IMR-90 (cell line): ENCODE measurements at regions not wholly inside any gene's neighbourhood (a gene's known extent, or its start where the extent isn't known, plus 50 kb on each side); places are given as distances from the start of the nearest gene placed in this dataset.

Experiments used
- ATAC-seq: fragments of 200-7000 bp; cut with Tn5 transposase; 2 replicates; pipeline ENCODE4 v1.9.1; 2020; ENCODE audit warnings: low read depth, mild to moderate bottlenecking, moderate library complexity
- BruUV-seq: library from RNA; stranded (reverse); fragments of 400-500 nt; replicated peaks from 2 replicates; lab custom pipeline; 2021; lab: Mats Ljungman, UMichigan
- CTCF ChIA-PET: fragments of 300-600 bp; formaldehyde crosslinking; extraction: SDS; loops from one replicate; lab custom pipeline; 2021; ENCODE audit warnings: antibody characterized with exemption; lab: Yijun Ruan, JAX
- POLR2A ChIA-PET: fragments of 300-600 bp; sonication (Branson Sonifier 250); formaldehyde crosslinking; loops from one replicate; lab custom pipeline; 2022; ENCODE audit warnings: antibody characterized with exemption; ENCODE audit not compliant: unreplicated experiment; lab: Charles Lee
- DNase-seq: peaks from one replicate; pipeline ENCODE4 v3.0.0; 2013
- H2AFZ ChIP-seq: replicated peaks from 2 replicates; pipeline ENCODE3; 2013; ENCODE audit warnings: low read length, mild to moderate bottlenecking; ENCODE audit not compliant: poor library complexity
- H2AK5ac ChIP-seq: 2 replicates; pipeline ENCODE4 v1.6.1; 2013; ENCODE audit warnings: low read depth, low read length, inconsistent platforms
- H2AK9ac ChIP-seq: replicated peaks from 2 replicates; pipeline ENCODE3; 2013; ENCODE audit warnings: mild to moderate bottlenecking, low read depth, low read length, moderate library complexity; ENCODE audit not compliant: poor library complexity
- H2BK120ac ChIP-seq: 2 replicates; pipeline ENCODE4 v1.6.1; 2013; ENCODE audit warnings: low read depth, low read length, inconsistent platforms
- H2BK15ac ChIP-seq: 3 replicates; pipeline ENCODE4 v1.6.1; 2013; ENCODE audit warnings: low read depth, low read length, inconsistent platforms
- H2BK20ac ChIP-seq: 2 replicates; pipeline ENCODE4 v1.6.1; 2013; ENCODE audit warnings: low read depth, mild to moderate bottlenecking, inconsistent platforms, low read length, moderate library complexity
- H2BK5ac ChIP-seq: 2 replicates; pipeline ENCODE4 v1.6.1; 2013; ENCODE audit warnings: mild to moderate bottlenecking, low read depth, low read length, inconsistent platforms; ENCODE audit not compliant: poor library complexity, severe bottlenecking
- H3K14ac ChIP-seq: replicated peaks from 2 replicates; pipeline ENCODE4 v1.6.1; 2013; ENCODE audit warnings: low read depth, low read length, inconsistent platforms
- H3K18ac ChIP-seq: 2 replicates; pipeline ENCODE4 v1.6.1; 2013; ENCODE audit warnings: low read depth, low read length, control low read depth
- H3K23ac ChIP-seq: 2 replicates; pipeline ENCODE4 v1.6.1; 2013; ENCODE audit warnings: low read depth, low read length, inconsistent platforms
- H3K27ac ChIP-seq: 2 replicates; pipeline ENCODE4 v1.5.1; 2013; ENCODE audit warnings: mild to moderate bottlenecking, control low read depth, low read length; ENCODE audit not compliant: insufficient read depth
- H3K27me3 ChIP-seq: 2 replicates; pipeline ENCODE4 v1.6.1; 2013; ENCODE audit warnings: low read length; ENCODE audit not compliant: control insufficient read depth, insufficient read depth
- H3K36me3 ChIP-seq: 2 replicates; pipeline ENCODE4 v1.6.1; 2013; ENCODE audit warnings: low read length, mixed read lengths; ENCODE audit not compliant: control insufficient read depth, insufficient read depth
- H3K4ac ChIP-seq: 2 replicates; pipeline ENCODE4 v1.6.1; 2013; ENCODE audit warnings: low read depth, low read length, inconsistent platforms
- H3K4me1 ChIP-seq: 2 replicates; pipeline ENCODE4 v1.6.1; 2013; ENCODE audit warnings: low read length, mixed read lengths; ENCODE audit not compliant: control insufficient read depth, insufficient read depth
- H3K4me2 ChIP-seq: 2 replicates; pipeline ENCODE4 v1.6.1; 2013; ENCODE audit warnings: low read depth, mild to moderate bottlenecking, control low read depth, low read length, moderate library complexity
- H3K4me3 ChIP-seq: 2 replicates; pipeline ENCODE4 v1.5.1; 2013; ENCODE audit warnings: low read depth, mild to moderate bottlenecking, control low read depth, low read length, moderate library complexity; ENCODE audit not compliant: insufficient read depth
- H3K56ac ChIP-seq: 2 replicates; pipeline ENCODE4 v1.6.1; 2013; ENCODE audit warnings: low read length, inconsistent platforms; ENCODE audit not compliant: insufficient read depth; ENCODE audit errors: extremely low read depth
- H3K79me1 ChIP-seq, 2 experiments: 2 replicates each; pipeline ENCODE4 v1.6.1; 2013; ENCODE audit warnings: low read length in 2 of 2, inconsistent platforms in 1 of 2, low read depth in 1 of 2
- H3K9ac ChIP-seq: 2 replicates; pipeline ENCODE4 v1.6.1; 2013; ENCODE audit warnings: low read depth, low read length, control low read depth
- H3K9me1 ChIP-seq: 2 replicates; pipeline ENCODE4 v1.6.1; 2013; ENCODE audit warnings: low read length, inconsistent platforms; ENCODE audit not compliant: insufficient read depth
- H3K9me3 ChIP-seq: 2 replicates; pipeline ENCODE4 v1.6.1; 2013; ENCODE audit warnings: low read length; ENCODE audit not compliant: control insufficient read depth, insufficient read depth
- H4K20me1 ChIP-seq: 2 replicates; pipeline ENCODE4 v1.6.1; 2013; ENCODE audit warnings: low read length, inconsistent platforms; ENCODE audit not compliant: insufficient read depth
- H4K5ac ChIP-seq: 2 replicates; pipeline ENCODE4 v1.6.1; 2013; ENCODE audit warnings: mild to moderate bottlenecking, low read depth, low read length, control low read depth
- H4K8ac ChIP-seq, 2 experiments: 2 replicates each; pipeline ENCODE4 v1.6.1; 2013; ENCODE audit warnings: low read depth in 2 of 2, low read length in 2 of 2, control low read depth in 1 of 2, inconsistent platforms in 1 of 2
- H4K91ac ChIP-seq: 2 replicates; pipeline ENCODE4 v1.6.1; 2013; ENCODE audit warnings: low read depth, low read length, inconsistent platforms; ENCODE audit not compliant: insufficient read depth
- BHLHE40 ChIP-seq: fragments of 150-350 bp; IDR thresholded peaks from 2 replicates; pipeline ENCODE4 v1.6.1; 2016; ENCODE audit warnings: mild to moderate bottlenecking, low read depth, low read length
- CEBPB ChIP-seq: IDR thresholded peaks from 2 replicates; pipeline ENCODE4 v1.6.1; 2012; ENCODE audit warnings: low read depth, low read length, improper control_type of control experiment
- CHD1 ChIP-seq: IDR thresholded peaks from 2 replicates; pipeline ENCODE4 v1.6.1; 2012; ENCODE audit warnings: low read depth, low read length, improper control_type of control experiment
- CTCF ChIP-seq: conservative IDR thresholded peaks from 2 replicates; pipeline ENCODE4 v1.5.1; 2012; ENCODE audit warnings: mild to moderate bottlenecking, low read depth, low read length, improper control_type of control experiment
- ELK1 ChIP-seq: fragments of 150-350 bp; IDR thresholded peaks from 2 replicates; pipeline ENCODE4 v1.6.1; 2016; ENCODE audit warnings: low read depth, mild to moderate bottlenecking, low read length, moderate library complexity, borderline replicate concordance
- FOS ChIP-seq: fragments of 150-350 bp; IDR thresholded peaks from 2 replicates; pipeline ENCODE4 v1.6.1; 2016; ENCODE audit warnings: low read depth, low read length
- MAFK ChIP-seq: IDR thresholded peaks from 2 replicates; pipeline ENCODE4 v1.6.1; 2012; ENCODE audit warnings: low read depth, low read length, improper control_type of control experiment
- MAZ ChIP-seq: IDR thresholded peaks from 2 replicates; pipeline ENCODE4 v1.6.1; 2012; ENCODE audit warnings: low read depth, mild to moderate bottlenecking, low read length, improper control_type of control experiment, moderate library complexity, borderline replicate concordance
- MXI1 ChIP-seq: IDR thresholded peaks from 2 replicates; pipeline ENCODE4 v1.6.1; 2012; ENCODE audit warnings: low read depth, mild to moderate bottlenecking, low read length, moderate library complexity, borderline replicate concordance
- NFE2L2 ChIP-seq: fragments of 150-350 bp; IDR thresholded peaks from 2 replicates; pipeline ENCODE4 v1.6.1; 2016; ENCODE audit warnings: low read depth, mild to moderate bottlenecking, low read length
- POLR2A ChIP-seq: IDR thresholded peaks from 2 replicates; pipeline ENCODE4 v1.6.1; 2012; ENCODE audit warnings: mild to moderate bottlenecking, low read depth, low read length
- RAD21 ChIP-seq: IDR thresholded peaks from 2 replicates; pipeline ENCODE4 v1.6.1; 2012; ENCODE audit warnings: low read length, improper control_type of control experiment
- RCOR1 ChIP-seq: IDR thresholded peaks from 2 replicates; pipeline ENCODE4 v1.6.1; 2012; ENCODE audit warnings: mild to moderate bottlenecking, low read length, improper control_type of control experiment; ENCODE audit not compliant: insufficient replicate concordance
- RFX5 ChIP-seq: IDR thresholded peaks from 2 replicates; pipeline ENCODE4 v1.8.0; 2012; ENCODE audit warnings: low read depth, mild to moderate bottlenecking, low read length, moderate library complexity
- SMC3 ChIP-seq: fragments of 150-350 bp; IDR thresholded peaks from 2 replicates; pipeline ENCODE4 v1.6.1; 2016; ENCODE audit warnings: low read depth, mild to moderate bottlenecking, antibody characterized with exemption, low read length, moderate library complexity
- WGBS, 2 experiments: methylation state at CpG; one replicate each; pipeline versions ENCODE4 v1.1.5 to v1.1.7; 2013; ENCODE audit warnings: missing lambda C conversion rate in 2 of 2; ENCODE audit not compliant: insufficient read length in 1 of 2; ENCODE audit errors: extremely low coverage in 2 of 2; 5-methylcytosine and 5-hydroxymethylcytosine counted together
- dilution Hi-C: fragments of 300-500 bp; cut with HindIII; formaldehyde crosslinking; loops from one replicate; pipeline ENCODE4 v1.14.3; 2018; ENCODE audit warnings: low sequenced_read_pairs; ENCODE audit not compliant: unreplicated experiment
- in situ Hi-C: fragments of 300-500 bp; cut with MboI; formaldehyde crosslinking; loops from 3 replicates; pipeline ENCODE4 v1.14.3; 2019; ENCODE audit warnings: low sequenced_read_pairs, inconsistent platforms, mixed read lengths
- intact Hi-C: fragments of 100-400 bp; cut with micrococcal nuclease; formaldehyde crosslinking; loops from 2 replicates; pipeline ENCODE4 v1.10.0; 2022
- TF ChIP-seq, protein P1 (sequence below): fragments of 150-350 bp; IDR thresholded peaks from 2 replicates; pipeline ENCODE4 v1.6.1; 2017; ENCODE audit warnings: mild to moderate bottlenecking, antibody characterized with exemption, low read length, low read depth

DNA sequence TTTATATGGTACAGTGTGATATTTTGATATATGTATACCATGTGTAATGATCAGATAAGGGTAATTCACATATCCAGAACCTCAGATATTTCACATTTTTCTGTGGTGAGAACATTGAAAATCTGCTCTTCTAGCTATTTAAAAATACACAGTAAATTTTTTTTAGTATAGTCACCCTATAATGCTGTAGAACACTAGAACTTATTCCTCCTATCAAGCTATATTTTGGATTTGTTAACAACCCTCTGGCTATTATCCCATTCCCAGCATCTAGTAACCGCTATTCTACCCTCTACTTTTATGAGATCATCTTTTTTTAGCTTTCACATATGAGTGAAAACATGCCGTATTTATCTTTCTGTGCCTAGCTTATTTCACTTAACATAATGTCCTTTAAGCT, 65.5 kb upstream of the SYT9 start:
- no peak overlapping the region for H3K18ac ChIP-seq
- no peak overlapping the region for H2AK9ac ChIP-seq
- H2BK5ac ChIP-seq = no peak overlapping the region
- POLR2A ChIA-PET = interaction anchor here (0.6 kb wide), 1 partner anchor 11 kb away, joined by 3 read pairs; no protein-coding TSS in a partner anchor
- H4K5ac ChIP-seq = no peak overlapping the region
- no peak overlapping the region for H2BK15ac ChIP-seq
- no peak overlapping the region for H2AFZ ChIP-seq
- dilution Hi-C loops (no loop called here), in situ Hi-C loops (no loop called here), intact Hi-C loops (no loop called here)
- no peak overlapping the region for H3K4me2 ChIP-seq
- H3K4ac ChIP-seq = no peak overlapping the region
- H4K20me1 ChIP-seq = no peaks in the 10 kb centered on the region
- H3K23ac ChIP-seq = no peak overlapping the region
- ATAC-seq (no peak), DNase-seq (peak; percentile 4)
- H3K27me3 ChIP-seq = no peaks in the 10 kb centered on the region
- WGBS, 2 experiments = no CpG with 5 or more reads among the region's 2 CpGs
- no peaks in the 10 kb centered on the region for H3K79me1 ChIP-seq
- no peak for TF ChIP-seq BHLHE40
- TF ChIP-seq, protein P1, sequence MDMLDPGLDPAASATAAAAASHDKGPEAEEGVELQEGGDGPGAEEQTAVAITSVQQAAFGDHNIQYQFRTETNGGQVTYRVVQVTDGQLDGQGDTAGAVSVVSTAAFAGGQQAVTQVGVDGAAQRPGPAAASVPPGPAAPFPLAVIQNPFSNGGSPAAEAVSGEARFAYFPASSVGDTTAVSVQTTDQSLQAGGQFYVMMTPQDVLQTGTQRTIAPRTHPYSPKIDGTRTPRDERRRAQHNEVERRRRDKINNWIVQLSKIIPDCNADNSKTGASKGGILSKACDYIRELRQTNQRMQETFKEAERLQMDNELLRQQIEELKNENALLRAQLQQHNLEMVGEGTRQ = no peak
- no peak for TF ChIP-seq RFX5
- TF ChIP-seq ELK1 = no peak
- TF ChIP-seq MAZ = no peak
- no peak for TF ChIP-seq SMC3
- no peak for TF ChIP-seq NFE2L2
- TF ChIP-seq RCOR1 = no peak
- TF ChIP-seq RAD21 = no peak
- TF ChIP-seq MAFK = no peak
- no peak for TF ChIP-seq CTCF
- TF ChIP-seq FOS = no peak
- TF ChIP-seq CHD1 = no peak
- TF ChIP-seq MXI1 = no peak
- no peak for TF ChIP-seq CEBPB
- no peak for TF ChIP-seq POLR2A
- no peak overlapping the region for H4K91ac ChIP-seq
- H3K56ac ChIP-seq = no peak overlapping the region; the same call in 1 of the 2 replicates
- H2BK20ac ChIP-seq = no peak overlapping the region
- H3K36me3 ChIP-seq = no peaks in the 10 kb centered on the region
- H2BK120ac ChIP-seq = no peak overlapping the region
- H3K14ac ChIP-seq = no peak overlapping the region
- H2AK5ac ChIP-seq = no peak overlapping the region
- no peak overlapping the region for H3K27ac ChIP-seq
- no peaks in the 10 kb centered on the region for H3K9me3 ChIP-seq
- H4K8ac ChIP-seq = no peak overlapping the region
- no peaks in the 10 kb centered on the region for H3K4me1 ChIP-seq
- no TSS peak for BruUV-seq
- H3K9me1 ChIP-seq = no peaks in the 10 kb centered on the region
- CTCF ChIA-PET = no interaction called here
- H3K9ac ChIP-seq = no peak overlapping the region
- no peak overlapping the region for H3K4me3 ChIP-seq
